ENCODE measurements at regions not wholly inside any gene's neighbourhood (a gene's known extent, or its start where the extent isn't known, plus 50 kb on each side); places are given as distances from the start of the nearest gene placed in this dataset.

DNA sequence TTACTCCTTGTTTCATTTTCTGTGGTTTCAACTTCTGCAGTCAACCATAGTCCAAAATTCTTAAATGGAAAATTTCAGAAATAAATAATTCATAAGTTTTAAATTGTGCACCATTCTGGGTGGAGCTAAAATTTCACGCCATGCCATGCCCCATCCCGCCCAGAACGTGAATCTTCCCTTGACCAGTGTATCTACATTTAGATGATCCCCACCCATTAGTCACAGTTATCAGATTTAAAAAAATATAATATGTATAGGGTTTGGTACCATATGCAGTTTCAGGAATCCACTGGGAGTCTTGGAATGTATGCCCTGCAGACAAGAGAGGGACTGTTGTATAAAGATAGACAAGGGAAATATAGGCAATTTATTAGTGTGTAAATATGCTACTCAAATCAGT lies 759.7 kb upstream of the ZNF608 start:
- TF ChIP-seq, protein P1, sequence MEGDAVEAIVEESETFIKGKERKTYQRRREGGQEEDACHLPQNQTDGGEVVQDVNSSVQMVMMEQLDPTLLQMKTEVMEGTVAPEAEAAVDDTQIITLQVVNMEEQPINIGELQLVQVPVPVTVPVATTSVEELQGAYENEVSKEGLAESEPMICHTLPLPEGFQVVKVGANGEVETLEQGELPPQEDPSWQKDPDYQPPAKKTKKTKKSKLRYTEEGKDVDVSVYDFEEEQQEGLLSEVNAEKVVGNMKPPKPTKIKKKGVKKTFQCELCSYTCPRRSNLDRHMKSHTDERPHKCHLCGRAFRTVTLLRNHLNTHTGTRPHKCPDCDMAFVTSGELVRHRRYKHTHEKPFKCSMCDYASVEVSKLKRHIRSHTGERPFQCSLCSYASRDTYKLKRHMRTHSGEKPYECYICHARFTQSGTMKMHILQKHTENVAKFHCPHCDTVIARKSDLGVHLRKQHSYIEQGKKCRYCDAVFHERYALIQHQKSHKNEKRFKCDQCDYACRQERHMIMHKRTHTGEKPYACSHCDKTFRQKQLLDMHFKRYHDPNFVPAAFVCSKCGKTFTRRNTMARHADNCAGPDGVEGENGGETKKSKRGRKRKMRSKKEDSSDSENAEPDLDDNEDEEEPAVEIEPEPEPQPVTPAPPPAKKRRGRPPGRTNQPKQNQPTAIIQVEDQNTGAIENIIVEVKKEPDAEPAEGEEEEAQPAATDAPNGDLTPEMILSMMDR (IDR thresholded peaks at IDR 0.05; ENCODE audit: control insufficient read depth, extremely low read depth, insufficient read depth): no peak
- no peak overlapping the region for H3K4me3 ChIP-seq (ENCODE audit: low read depth, low read length)
- DNase-seq (ENCODE audit: low read depth): no peak

DNA sequence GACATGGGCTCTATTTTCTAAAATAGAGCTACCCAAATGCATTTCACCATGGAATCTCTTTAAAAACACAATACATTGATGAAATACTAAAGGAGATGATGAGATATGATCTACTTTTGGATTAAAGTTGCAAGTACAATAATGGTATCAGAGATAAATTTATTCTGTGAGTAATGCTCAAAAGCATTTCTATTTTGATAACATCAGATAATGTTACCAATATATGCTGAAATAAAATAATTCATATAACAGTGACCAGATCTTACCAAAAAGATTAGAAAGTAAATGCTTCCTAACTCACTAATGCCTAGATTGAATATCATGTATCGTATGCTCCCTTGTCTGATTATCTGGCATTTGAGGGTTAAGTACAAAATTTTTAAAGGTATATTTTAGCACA lies 761.8 kb upstream of the ZNF608 start:
- no peak overlapping the region for H3K4me3 ChIP-seq (ENCODE audit: low read depth, low read length)
- TF ChIP-seq, protein P1 (IDR thresholded peaks at IDR 0.05; ENCODE audit: control insufficient read depth, extremely low read depth, insufficient read depth): no peak
- no peak for DNase-seq (ENCODE audit: low read depth)

DNA sequence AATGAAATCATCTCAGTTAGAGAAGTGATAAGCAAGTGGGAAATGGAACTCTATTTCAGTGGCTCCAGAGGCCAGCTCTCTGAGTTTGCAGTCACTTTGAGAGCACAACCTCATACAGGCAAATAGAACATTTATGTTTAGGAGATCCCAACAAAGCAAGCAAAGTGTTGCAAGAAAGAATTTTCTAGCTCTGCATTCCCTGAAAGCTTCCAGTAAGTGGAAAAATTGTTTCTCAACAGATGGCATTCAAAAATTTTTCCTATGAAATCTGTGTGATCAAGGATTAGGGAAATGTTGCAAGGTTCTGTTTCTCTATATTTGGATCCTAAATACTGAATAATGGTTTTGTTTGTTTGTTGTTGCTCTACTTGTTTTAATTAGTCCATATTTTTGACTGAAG lies 764.2 kb upstream of the ZNF608 start:
- TF ChIP-seq, protein P1 (IDR thresholded peaks at IDR 0.05; ENCODE audit: control insufficient read depth, extremely low read depth, insufficient read depth): no peak
- DNase-seq (ENCODE audit: low read depth): no peak
- H3K4me3 ChIP-seq (ENCODE audit: low read depth, low read length): no peak overlapping the region

DNA sequence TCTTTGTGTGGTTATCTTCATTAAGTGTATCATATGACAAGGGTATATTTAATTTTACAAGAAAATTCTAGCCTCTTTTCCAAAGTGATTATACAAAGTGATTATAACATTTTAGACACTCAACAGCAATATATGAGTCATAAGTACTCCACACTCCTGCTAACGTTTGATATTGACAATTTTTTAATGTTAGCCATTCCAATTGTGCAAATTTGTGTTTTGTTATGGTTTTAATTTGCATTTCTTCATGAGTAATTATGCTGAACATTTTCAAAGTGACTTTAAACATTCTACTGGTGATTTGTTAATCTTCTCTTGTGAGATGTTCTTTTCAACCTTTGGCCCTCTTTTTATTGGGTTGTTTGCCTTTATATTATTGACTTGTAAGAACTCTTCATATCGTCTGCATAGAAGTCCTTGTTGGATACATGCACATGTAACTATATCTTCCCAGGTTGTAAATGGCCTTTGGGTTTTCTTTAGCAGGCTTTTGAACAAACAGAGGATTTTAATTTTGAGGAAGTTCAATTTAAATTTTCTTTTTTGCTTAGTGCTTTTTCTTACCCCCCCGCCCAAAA lies 771.6 kb upstream of the ZNF608 start:
- H3K4me3 ChIP-seq (ENCODE audit: low read depth, low read length): no peak overlapping the region
- no peak for DNase-seq (ENCODE audit: low read depth)
- TF ChIP-seq, protein P1 (IDR thresholded peaks at IDR 0.05; ENCODE audit: control insufficient read depth, extremely low read depth, insufficient read depth): no peak

DNA sequence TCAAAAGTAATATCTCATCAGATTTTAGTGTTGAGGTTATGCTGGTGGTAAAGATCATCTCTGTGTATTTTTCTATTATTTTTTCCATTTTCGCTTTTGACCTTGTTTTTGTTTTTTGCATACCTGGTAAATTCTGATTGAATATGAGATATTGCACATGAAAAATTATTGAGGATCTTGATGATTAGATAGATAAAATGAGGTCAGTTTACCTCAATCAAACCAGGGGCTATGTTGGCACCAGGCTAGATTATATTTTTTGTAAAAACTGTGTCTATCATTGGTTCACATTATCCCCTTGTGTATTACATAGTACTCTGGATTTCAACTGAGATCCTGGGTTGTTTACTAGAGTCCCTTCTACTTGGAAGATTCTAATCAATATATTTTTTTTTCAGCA lies 774.9 kb upstream of the ZNF608 start:
- no peak for DNase-seq (ENCODE audit: low read depth)
- no peak overlapping the region for H3K4me3 ChIP-seq (ENCODE audit: low read depth, low read length)
- TF ChIP-seq, protein P1 (IDR thresholded peaks at IDR 0.05; ENCODE audit: control insufficient read depth, extremely low read depth, insufficient read depth): no peak

DNA sequence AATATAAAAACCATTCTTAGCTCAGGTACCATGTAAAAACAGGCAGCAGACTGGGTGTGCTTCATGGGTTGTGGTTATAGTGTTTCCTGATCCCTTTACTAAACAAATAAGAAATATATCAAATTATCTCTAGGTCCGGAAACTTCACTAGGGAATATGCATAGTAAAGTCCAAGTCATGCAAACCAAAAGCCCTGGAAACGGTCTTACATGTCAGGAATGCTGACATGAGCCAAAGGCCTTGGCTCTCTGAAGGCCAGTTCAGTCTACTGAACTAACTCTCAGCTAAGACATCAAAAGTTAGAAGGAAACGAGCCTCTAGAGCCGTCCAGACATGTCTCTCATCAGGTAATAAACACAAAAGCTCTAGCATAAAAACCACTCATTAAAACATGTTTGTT lies 778.9 kb upstream of the ZNF608 start:
- DNase-seq (ENCODE audit: low read depth): no peak
- H3K4me3 ChIP-seq (ENCODE audit: low read depth, low read length): no peak overlapping the region
- TF ChIP-seq, protein P1 (IDR thresholded peaks at IDR 0.05; ENCODE audit: control insufficient read depth, extremely low read depth, insufficient read depth): no peak

DNA sequence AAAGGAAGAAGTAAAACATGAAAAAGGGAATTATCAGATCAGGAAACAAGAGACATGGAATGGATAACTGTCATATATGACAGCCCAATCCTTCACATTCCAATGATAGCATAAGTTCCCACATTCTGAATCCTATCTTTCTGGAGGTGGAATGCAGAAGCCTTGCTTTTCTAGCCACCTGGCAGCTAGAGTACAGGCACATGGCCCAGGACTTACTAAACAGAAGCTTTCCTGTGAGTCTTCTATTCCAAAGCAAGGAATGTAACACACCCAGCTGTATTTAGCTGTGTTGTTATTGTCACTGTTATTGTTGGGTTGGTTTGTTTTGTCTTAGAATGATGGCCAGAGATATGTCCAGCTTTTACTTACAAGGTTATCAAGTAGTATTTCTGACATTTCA lies 780.5 kb upstream of the ZNF608 start:
- DNase-seq (ENCODE audit: low read depth): no peak
- H3K4me3 ChIP-seq (ENCODE audit: low read depth, low read length): no peak overlapping the region
- TF ChIP-seq, protein P1 (IDR thresholded peaks at IDR 0.05; ENCODE audit: control insufficient read depth, extremely low read depth, insufficient read depth): no peak

All from LNCaP clone FGC (cell line).